HS-27A (cell line): ENCODE measurements at regions not wholly inside any gene's neighbourhood (a gene's known extent, or its start where the extent isn't known, plus 50 kb on each side); places are given as distances from the start of the nearest gene placed in this dataset.
"Not testable (repeated sequence)": the region's sequence is repeated elsewhere in the genome, so short reads cannot be mapped to it uniquely, and the experiment has no call there.

Source experiments
- DNase-seq: peaks from one replicate; pipeline ENCODE4 v3.0.0-alpha.2; 2012; ENCODE audit warnings: low read depth, missing footprints

DNA sequence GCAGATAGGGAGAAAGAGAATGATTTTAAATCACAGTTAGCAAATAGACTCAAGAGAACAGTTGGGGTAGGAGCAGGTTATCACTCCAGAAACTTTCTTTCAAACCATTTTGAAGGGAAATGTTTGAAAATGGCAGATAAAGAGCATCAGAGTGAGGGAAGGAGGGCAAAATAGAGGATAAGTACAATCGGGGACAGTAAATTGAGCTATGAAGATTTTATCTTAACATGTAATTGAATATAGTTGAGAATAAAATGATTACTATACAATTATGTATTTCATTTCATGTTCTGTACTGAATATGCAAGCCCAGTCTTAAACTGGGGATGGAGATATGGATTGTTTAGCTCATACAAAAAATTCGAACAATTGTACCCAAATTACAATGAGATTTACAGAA lies 54.0 kb downstream of the MAP10 start:
- no peak for DNase-seq

DNA sequence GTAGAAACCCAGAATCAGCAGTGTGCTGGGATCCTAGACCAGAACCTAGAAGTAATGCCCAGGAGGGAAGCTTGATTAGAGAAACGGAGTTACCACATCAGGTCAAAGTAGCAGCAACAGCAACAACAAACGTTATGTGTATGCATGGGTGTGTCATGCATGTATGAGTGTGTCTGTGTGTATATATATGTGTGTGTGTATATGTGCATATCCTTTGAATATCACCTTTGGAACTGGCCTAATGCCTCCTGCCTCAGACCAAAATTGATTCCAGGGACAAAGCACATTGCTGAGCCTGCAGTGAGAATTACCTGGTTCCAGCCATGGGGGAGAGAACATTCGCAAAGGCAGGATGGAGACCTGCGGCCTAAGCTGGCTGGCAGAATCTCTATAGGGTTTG lies 55.9 kb downstream of the MAP10 start:
- no peak for DNase-seq

DNA sequence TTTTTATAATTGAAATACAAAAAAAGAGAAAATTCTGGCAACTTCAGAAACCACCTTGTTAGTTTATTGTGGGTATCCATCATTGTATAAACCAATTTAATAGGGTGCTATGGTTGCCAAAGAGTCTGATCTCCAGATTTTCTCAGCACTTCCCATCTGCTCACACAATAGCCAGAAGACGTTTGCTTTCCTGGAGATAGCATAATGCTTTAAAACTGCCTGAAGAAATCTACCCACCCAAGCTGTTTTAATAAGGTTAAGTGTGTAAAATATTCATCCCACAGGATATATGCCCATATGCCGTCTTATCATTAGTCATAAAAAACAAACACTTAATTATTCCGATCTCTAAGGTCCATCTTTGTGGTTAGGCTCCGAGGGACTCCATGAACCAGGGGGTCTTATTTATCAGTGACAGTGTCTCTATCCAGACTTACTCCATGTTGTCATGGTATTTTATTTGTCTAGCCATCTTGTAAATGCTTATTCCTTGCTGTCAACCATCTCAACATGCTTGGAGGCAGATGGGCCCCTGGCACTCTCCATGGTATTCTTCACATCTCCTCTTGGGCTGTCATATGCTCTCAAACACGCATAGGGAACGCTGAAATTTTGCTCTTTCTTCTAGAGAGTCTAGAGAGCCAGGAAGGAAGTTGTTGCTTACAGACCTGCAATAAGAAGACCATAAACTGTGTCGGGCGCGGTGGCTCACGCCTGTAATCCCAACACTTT lies 58.5 kb downstream of the MAP10 start:
- DNase-seq, result no peak

DNA sequence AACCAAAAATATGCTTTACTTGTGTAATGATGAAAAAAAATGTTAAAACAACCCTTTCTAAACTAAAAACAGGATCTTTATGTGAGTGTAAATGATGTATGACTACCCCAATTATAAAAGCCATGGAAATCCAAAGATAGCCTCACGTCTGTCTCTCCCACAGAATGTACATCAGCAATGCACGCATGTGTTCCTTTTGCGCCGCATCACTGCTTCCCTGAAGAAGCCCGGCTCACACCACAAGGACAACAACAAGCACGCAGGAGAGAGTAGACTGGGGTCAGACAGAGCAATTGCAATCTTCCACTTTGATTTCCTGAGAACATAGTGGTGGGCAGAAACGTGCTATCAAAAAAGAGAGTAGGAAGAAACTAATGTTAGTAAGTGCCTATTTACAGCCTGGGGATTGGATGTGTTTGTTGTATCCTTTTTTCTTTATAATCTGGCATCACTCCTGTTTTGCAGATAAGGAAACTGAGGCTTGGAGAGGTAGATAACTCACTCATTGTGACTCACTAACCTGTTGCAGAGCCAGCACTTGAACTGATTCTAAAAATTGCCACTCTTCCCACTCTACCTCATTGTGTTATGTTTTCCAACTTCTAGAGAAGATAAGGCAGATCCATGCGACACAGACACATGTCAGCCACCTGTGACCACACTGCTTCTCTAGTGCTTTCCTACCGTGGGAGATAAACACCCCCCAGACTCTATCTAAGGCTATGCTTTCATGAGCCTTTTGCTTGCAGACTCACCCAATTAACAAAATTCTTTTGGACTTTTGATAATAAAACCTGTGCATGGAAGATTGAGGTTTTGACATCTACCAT lies 60.1 kb downstream of the MAP10 start:
- DNase-seq, result no peak

DNA sequence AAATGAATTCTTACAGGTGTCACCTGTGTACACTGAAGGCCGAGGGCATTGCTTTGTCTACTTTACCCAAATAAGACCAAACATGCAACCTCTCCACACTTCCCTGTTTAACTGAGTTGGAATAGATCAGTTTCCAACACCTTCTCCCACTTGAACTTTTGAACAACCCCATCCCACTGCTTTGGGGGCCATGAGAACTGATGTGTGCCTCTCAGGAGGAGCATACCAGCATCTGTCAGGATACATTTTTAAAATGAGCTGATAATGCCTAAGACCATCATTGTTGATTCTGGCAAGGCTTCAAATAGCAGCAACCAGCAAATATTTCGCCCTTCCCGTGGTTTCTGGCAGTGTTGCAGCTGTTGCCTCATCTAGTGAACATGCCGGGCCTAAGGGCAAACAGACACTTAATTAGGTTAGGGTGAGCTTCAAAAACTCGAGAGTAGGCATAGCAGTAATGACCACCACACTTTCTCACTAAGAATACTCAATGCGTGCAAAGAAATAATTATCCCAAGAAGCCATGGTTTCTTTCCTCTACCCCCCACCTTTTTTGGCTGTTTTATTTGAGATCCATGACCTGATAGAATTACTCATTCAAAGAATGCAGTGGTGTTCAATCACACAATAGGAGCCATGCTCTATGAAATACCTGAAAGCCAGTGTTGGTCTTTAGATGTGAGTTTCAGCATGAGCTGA lies 63.7 kb downstream of the MAP10 start:
- peak; percentile 22 for DNase-seq

DNA sequence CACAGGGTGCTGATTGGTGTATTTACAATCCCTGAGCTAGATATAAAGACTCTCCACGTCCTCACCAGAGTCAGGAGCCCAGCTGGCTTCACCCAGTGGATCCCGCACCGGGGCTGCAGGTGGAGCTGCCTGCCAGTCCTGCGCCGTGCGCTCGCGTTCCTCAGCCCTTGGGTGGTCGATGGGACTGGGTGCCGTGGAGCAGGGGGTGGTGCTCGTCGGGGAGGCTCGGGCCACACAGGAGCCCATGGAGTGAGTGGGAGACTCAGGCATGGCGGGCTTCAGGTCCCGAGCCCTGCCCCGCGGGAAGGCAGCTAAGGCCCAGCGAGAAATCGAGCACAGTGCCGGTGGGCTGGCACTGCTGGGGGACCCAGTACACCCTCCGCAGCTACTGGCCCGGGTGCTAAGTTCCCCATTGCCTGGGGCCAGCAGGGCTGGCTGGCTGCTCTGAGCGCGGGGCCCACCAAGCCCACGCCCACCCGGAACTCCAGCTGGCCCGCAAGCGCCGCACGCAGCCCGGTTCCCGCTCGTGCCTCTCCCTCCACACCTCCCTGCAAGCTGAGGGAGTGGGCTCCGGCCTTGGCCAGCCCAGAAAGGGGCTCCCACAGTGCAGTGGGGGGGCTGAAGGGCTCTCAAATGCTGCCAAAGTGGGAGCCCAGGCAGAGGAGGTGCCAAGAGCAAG lies 66.2 kb downstream of the MAP10 start:
- not testable (repeated sequence) for DNase-seq

DNA sequence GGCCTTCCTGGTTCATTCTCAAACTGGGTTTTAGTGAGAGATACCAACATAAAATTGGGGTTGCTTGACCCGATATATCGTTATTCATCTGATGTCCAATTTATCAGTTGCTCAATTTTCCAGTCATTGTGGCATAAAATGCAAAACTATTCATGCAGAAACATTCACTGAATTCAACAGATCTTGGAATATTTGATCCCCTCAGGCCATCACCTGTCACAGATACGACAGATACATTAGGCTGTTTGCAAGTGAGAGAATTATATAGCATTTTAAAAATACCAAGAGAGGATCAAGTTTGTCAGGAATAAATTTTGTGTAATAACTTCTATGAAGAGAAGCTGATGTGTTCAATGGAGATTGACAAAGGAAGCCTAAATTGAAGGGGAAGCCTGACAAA lies 67.1 kb downstream of the MAP10 start:
- no peak for DNase-seq

DNA sequence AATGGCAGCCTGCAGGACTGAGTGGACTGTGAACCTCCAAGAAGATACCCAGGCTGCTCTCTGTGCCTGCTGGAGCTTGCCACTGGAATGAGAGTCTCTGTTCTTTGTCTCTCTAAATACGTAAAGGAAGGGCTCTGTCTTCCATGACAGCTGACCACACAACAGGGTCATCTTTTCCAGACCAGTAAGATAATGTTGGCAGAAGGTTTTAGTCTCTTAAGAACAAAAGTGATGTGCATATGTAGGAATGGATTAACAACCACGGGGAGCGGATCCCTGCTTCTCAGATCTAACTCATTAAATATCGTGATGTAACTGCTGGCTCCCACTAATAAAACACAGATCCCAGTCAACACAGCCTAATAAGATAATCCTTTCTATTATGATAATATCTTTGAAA lies 67.5 kb downstream of the MAP10 start:
- DNase-seq, result no peak

DNA sequence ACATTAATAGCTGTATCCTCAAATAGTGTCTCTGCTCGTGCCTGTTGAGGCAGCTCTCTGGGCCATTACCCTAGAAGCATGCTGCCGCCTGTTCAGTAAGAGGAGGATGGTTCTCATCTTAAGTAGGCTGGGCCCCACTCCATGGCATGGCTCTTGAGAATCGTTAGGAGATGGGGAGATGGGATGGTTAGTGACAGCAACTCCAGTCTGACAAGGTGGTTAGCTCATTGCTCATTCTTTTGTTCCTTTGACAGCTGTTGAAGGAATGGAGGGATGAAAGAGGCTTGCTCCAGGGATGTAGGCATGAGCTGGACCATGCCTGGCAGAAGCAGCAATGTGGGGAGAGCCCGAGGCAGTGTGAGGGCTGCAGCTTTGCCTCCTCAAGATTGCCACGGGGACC lies 68.2 kb downstream of the MAP10 start:
- DNase-seq, result no peak

DNA sequence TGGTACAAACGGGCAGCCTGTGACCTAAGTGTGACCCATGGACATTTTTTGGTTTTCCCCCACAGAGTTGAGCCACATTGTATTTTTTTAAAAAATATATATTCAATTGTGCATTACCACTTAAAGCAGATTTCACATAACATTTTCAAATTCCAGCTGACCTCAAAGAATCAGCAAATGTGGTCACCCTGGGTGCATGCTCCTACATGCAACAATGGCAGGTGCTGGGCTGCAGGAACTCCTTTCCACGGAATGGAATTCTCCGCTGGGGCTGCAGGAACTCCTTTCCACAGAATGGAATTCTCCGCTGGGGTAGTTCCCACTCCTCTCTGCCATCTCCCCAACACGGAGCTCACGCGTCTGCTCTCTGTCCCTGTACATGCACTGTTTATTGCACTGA lies 68.7 kb downstream of the MAP10 start:
- DNase-seq, result no peak

DNA sequence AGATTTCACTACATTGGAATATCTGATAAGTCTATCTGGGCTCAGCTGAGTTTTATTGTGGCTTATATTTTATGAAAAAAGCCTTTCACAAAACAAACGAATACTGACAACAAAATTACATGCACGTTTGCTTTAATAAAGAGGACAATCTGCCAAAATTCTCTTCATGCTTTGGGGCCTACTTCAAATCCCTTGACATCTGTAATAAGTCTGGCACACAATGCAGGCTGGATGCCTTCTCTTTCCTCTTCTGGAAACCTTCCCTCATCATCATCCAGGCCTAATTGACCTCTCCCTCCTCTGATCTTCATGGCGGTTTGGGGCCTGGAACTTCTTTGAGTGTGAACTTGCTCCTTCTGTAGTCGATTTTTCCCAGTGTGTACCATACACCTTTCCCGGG lies 70.3 kb downstream of the MAP10 start:
- DNase-seq, result no peak

DNA sequence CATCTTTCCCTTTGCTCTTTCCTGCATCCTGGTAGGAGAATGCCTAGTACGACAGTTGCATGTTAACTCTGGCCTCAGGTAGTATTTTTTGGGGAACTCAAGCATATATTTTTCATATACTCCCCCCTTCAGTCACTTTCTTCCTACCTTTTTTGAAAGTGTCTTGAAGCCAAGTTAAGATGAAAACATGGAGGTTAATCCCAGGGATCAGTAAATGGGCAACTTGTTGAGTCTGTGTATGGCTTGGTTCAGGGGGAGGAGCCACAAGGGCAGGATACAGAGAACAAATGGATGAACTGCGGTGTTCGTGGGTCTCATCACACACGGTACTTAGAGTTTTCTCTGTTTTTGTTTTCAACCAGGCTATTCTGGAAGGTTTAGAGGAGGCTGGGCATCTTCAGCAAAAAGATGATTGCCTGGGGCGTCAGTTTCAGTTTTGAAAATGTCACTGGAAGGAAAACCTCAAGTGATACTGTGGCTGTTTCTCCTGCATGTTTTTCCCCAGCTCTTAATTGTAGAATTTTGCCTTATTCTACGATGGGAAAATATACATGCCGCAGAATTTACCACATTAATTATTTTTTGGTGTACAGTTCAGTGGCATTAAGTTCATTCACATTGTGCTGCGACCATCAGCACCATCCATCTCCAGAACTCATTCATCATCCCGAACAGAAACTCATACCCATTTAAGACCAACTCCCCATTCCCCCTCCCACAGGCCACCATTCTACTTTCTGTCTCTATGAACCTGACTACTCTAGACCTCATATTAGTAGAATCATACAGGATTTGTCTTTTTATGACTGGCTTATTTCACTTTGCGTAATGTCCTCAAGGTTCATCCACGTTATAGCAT lies 71.5 kb downstream of the MAP10 start:
- no peak for DNase-seq

DNA sequence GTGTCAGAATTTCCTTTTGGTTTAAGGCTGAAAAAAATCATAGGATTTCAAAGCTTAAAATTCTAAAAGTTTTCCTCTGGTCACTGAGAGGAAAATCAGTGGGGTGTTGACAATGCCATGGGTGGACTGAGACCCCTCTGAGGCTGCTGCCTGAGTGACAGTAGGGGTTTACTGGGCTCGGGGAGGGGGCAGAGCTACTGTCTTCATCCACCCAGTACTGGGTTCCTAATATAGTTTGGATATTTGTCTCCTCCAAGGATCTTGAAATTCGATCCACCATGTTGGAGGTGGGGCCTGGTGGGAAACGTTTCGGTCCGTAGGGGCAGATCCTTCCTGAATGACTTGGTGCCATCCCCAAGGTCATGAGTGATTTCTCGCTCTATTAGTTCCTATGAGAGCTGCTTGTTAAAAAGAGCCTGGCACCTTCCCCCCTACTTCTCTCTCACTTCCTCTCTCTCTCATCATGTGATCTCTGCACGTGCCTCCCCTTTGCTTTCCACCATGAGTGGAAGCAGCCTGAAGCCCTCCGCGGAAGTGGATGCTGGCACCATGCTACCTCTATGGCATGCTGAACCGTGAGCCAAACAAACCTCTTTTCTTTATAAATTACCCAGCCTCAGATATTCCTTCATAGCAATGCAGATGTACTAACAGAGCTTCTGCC lies 72.3 kb downstream of the MAP10 start:
- DNase-seq, result no peak

DNA sequence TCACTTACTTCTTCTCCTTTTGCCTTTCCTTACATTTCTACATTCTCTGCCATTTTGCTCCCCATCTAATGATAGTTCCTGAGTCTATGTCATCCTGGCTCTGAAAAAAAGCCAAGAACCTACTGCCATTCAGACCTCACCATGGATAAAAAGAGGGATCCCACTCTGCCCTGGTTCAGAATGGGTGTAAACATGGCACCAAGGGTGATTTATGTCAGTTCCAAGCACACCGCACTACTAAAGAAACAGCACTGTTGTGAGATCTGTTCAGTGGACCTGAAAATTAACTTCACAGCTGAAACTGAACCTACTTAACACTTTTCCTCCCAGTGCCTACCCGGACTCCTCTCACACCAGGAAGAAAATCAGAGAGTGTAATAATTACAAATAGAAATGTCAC lies 72.3 kb upstream of the NTPCR start:
- DNase-seq, result no peak

DNA sequence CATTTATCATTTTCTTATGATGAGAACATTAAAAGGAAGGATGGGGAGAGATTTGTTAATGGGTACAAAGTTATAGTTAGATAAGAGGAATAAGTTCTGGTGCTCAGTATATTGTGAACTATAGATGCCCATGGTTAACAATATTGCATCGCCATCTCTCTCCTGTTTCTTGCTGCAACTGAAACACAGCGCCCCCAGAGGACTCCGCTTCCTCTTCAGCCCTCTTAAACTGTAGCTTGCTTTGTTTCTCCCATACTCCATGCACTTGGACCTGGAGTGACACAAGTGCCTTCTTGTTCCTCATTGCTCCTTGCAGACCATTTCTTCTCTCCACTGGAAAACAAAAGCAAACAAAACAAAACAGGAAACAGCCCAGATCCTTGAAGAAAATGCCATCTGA lies 70.1 kb upstream of the NTPCR start:
- DNase-seq, result no peak

DNA sequence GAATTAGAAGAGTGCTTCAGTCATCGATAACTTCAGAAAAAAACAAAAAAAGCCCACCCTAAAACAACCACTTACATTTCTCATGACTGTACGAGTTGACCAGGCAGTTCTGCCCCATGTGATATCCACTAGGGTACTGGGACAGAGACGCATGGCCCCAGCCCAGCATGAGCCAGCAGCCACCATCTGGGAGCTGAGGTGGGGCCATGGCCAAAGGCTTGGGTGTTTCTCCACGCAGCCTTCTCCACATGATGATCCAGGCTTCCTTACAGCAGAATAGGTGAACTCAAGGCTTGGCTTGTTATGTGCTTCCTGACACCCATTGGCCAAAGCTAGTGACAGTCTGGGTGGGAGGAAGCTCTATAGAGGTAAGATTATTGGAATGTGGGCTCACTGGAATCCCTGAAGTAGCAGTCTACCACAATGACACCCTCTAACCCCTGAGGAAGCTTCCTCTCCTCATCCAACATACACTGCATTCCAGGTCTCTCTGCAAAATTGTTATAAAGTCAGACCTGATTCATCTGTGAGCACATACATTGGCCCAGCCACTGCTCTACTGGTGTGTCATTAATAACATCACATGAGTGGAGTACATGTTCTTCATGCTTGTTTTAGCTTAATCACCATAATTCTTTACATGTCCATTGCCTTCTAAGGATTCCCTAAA lies 66.3 kb upstream of the NTPCR start:
- DNase-seq, result no peak

DNA sequence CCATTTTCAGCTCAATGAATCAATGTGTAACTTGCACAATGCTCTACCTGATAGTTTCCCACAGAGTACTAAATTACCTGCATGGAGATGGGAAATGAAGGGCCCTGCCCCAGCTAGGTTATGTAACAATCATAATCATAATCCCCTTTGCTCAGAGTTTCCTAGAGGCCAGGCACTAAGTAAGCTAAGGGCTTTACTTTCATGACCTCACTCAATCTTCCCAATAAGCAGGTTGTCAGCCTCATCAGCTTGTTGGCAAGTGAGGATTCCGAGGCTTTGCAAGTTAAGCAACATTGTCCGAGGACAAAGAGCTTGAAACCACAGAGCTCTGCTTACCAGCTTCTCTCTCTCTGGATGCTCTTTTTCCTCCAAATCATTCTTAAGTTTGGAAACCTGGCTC lies 64.1 kb upstream of the NTPCR start:
- no peak for DNase-seq

DNA sequence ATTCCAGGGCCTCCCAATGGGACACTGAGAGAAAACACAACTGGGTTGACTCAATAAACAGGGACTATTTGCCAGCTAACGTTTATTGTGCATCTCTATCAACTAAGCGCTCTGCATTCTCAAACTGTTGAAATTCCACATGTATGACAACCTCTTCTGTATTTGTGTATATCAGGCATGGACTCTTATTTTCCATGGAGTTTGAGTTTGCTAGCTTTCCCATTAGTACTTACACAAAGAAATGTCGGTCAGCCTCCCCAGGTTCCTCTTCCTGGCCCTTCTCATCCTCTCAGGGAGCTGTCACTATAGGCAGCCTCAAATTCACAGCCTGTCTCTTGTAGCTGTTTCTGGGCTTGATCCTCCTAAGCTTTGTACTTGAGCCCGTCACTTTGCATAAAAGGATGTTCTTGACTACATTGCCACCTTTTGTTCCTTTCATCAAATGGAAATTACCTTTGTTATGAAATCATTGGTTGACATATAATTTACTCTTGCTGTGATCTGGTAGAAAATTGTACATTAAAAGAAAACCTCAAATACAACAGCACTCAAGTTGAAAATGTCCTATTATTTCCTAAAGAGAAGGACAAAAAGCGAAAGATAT lies 60.0 kb upstream of the NTPCR start:
- DNase-seq, result no peak

DNA sequence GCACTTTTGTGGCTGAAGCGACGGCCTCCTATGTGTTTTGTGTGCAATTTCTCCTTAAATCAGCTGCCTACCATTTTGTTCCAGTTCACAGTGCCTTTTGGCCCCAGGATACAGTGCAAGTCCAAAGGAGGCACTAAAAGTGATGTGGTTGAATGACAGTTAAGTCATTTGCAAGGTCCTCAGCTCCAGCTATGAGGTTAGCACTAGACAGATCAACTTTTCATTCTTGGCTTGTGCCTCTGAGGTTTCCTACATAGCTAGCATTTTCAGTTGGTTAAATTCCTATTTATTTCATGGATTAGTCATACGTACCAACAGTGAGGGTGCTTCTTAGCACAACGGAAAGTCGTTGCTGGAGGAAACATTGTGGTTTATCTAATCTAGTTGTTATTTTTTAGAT lies 59.3 kb upstream of the NTPCR start:
- peak; percentile 22 for DNase-seq
